GM19468 (cell line): ENCODE measurements at regions not wholly inside any gene's neighbourhood (a gene's known extent, or its start where the extent isn't known, plus 50 kb on each side); places are given as distances from the start of the nearest gene placed in this dataset.

Source experiments
- ATAC-seq: cut with Tn5 transposase; IDR thresholded peaks from one replicate; pipeline ENCODE4 v1.9.1; 2021; ENCODE audit warnings: mild to moderate bottlenecking, moderate library complexity, moderate number of reproducible peaks; ENCODE audit not compliant: unreplicated experiment; ENCODE audit errors: extremely low read depth

DNA sequence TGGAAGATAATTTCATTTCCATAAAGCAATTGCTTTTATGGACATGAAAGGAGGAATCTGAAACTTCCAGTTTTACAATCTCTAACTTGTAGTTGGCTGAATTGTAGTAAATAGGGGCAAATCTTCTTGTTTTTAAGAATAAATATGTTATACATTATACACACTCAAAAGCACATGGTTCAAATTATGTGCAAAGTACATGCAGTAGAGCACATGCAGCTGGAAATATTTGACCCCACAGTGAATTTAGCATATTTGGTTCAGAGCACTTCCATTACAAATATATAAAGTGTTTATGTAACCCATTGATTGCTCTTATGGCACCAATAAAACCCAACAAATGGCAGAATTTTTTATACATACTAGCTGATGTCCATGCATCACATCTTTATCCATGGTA lies 180.5 kb downstream of the IRS2 start:
- ATAC-seq = no peak

DNA sequence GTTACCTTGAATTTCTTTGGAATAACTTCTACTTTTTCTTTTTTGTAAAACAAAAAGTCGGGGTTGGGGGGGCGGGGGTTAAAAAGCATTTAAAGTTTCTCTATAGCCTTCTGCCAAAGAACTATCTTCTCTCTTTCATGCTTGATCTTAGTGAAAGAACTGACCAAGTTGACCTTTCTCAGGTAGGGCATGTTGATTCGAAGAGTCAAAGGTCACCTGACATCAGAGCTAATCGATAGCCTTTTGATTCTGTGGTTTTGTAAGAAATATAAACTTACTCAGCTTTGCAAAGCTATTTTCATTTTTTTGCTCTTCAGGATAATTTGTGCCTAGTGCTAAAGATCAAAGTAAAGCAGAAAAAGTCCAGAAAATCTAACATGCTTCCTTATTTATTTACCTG lies 181.5 kb downstream of the IRS2 start:
- ATAC-seq = no peak

GRCh38 chr13:109602356-109602755 lies 184.0 kb downstream of the IRS2 start:
- ATAC-seq = no peak

GRCh38 chr13:109599901-109600657 lies 186.3 kb downstream of the IRS2 start:
- ATAC-seq = no peak

GRCh38 chr13:109595471-109595870 lies 190.9 kb downstream of the IRS2 start:
- ATAC-seq = no peak

DNA sequence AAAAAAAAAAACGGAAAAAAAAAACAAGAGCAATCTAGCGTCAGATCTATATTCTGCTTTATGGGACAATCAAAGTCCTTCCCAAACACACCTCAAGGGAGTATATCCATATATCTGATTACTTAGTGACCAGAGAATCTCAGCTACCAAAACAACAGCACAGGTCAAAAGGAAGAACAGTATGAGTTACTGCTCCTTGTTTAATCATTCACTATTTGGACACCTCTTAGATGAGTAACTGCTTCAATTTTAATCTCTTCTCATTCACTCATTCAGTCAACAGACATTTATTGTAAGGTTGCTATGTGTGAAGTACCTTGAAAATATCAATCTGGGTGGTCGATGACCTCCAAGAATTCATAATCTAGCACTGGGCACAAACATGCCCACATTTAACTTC lies 193.2 kb downstream of the IRS2 start:
- no peak for ATAC-seq

- no peak for ATAC-seq
Measured at GRCh38 chr13:109592770-109593169, 193.6 kb downstream of the IRS2 start.

GRCh38 chr13:109587689-109588088 lies 198.7 kb downstream of the IRS2 start:
- no peak for ATAC-seq

- ATAC-seq = no peak
Measured at GRCh38 chr13:109586509-109587346, 199.7 kb downstream of the IRS2 start.

DNA sequence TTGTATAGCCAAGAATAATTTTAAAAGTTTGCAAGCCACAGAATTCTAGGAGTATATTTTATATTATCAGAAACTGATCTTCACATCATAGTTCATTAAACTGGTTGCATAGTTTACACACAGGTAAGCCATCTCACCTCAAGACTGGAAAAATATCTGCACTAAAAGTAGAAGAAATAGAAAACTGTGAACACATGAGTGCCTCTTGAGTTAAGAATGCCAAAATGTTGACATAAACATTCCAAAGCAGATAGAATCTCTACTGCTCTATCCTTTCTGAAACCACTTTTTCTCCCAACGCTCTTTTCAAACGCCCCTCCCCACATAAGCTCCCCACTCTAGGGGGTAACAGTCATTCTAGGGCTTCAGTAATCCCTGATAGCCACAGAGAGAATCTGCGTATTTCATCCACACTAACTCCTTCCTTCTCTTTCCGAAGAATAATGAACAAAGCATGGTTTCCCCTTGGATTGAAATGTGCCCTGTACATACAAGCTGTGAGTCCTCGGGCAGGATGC lies 201.5 kb downstream of the IRS2 start:
- no peak for ATAC-seq

DNA sequence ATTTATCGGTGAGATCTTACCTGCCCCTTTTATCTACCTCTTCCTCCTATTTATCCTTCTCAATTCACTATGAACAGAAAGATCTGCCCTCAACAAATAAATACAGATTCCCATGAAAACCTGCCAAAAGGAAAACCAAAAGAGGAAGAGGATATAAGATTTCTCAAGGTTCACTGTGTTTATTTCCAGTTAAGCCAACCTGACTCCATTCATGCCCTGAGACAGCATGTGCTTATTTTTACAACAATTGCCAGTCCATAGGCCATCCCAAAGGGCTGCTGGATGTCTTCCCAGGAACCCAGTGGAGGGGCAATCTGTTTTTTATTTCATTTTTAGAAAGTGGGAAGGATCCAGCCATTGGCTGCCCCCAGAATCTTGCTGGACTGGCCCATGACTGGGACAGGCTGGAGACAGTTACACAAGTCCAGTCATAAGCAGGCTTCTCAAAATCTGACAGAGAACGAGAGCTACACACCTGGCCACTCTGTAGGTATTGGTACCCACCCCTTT lies 209.1 kb downstream of the IRS2 start:
- no peak for ATAC-seq

DNA sequence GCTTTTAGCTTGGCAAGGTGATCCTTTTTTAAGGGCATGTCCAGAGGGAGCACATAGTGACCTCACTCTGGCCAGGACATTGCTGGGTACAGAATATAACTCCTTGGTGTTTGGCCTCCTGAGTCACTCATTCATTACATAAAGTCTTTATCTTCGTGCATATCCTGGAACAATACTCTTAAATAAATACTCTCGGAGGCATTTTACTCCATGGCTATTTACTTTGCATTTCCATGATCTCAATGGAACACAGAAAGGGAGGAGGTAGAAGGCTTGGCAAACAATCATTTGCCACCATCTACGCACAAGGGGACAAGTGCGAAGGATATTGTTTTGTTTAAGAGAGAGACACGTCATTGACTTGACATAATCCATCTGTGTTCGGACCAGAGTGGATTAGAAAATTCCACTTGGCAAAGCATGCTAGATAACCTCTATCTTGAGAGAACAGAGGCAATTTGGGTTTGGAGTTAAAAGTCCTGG lies 210.0 kb downstream of the IRS2 start:
- ATAC-seq = no peak

GRCh38 chr13:109575821-109576220 lies 210.6 kb downstream of the IRS2 start:
- ATAC-seq = no peak

DNA sequence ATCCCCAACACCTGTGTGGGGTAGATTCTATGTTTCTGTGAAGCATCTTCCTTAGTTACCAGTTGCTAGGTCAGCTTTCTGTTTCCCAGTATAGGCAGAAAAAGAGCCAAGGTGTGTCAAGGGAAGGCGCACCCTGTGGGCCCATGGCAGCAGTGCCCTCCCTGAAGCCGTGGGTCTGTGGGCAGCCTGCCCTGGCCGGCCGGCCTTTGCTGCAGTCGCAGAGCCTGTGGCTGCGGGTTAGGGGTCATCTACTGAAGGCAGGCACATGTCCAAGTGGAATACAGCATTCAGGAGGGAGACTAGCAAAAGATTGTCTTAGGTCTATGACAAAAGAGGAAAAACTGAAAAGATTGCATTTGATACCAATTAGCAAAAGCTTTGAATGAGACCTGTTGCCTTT lies 214.0 kb downstream of the IRS2 start:
- no peak for ATAC-seq

DNA sequence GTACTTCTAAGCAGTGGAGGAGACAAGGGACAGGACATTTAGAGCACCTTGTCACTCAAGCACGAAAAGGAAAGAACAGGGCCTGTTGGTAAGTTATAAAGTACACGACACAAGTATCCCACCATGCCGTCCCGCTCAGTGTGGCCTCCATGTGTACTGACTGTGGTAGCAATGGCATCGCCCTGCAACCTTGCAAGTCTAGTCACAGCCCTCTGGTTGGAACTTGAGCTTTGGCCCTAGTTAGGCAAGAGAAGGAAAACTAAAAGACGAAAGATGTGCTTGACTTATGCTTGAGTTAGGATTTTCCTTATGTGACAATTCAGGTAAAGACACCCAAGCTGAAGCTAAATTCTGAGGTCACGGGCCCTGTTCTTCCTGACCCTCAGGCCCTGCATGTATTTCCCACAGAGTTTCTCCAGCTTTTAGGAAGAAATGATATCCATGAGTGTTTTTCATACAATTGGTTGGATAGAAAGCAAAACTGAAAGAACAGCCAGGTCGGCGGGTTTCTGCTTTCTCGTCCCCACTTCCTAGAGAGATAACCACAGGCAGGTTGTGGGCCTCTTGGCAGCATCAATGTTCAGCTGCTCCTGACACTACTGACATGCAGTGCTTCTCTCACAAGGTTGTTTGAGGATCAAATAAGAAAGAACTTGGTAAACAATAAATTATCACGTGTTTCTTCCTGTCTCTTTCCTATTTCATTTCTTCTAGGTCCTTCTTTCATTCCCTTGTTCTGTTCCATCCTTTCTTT lies 216.2 kb downstream of the IRS2 start:
- ATAC-seq = peak; percentile 67

DNA sequence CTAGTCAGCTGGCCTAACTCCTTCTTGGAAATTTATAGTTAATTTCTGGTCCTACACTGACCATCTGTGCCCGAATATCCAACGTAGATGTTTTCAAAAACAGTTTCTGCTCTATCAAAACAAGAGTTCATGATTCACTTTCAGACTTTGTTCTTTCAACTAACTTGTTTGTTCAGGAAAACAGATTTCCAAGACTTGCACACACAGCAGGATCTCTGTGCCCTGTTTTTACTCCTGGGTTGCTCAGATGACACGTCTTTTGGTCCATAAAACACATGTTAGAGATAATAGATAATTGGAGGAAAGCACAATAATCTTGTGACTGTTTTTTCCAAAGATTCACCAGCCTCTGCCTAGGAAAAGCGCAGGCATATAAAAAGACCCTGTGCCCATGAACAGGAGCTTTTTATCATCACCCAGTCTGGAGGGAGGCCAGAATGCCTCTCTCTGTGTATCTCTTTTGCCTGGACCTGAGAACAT lies 218.0 kb downstream of the IRS2 start:
- ATAC-seq = no peak

- no peak for ATAC-seq
Measured at GRCh38 chr13:109567315-109567714, 219.1 kb downstream of the IRS2 start.

DNA sequence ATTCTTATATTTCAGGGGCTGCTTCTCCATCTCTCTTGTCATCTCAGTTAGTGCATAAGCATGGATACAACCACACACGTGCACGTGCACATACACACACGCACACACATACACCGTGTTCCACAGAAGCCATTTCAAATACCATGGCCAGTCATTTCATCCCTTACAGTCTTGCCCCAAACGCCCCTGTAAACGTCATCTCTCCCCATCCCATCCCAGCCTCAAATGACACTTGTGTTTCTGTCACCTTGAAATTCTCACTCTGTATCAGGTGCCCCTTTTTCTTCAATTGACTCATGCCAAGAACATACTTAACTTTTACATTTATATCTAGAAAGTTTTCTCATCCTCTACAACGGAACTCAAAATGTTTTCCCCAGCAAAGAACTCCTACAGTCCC lies 220.5 kb downstream of the IRS2 start:
- no peak for ATAC-seq

GRCh38 chr13:109548374-109548773 lies 238.0 kb downstream of the IRS2 start:
- no peak for ATAC-seq

DNA sequence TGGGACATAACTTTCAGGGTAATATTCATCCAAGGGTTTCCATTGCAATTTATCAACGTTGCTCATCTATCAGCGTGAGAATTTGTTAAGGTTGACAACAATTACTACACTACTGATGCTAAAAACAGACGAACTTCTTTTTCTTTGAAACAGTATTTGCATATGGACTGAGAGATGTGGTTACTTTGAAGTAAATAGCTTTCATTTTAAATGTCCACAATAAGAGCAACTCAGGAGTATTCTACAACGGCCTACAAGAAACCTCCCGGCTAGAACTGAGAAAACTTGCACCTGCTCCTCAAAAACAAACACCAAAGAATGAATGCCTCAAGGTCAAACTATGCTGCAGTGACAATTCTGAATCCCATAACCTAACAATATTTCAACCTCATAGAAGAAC lies 238.4 kb downstream of the IRS2 start:
- ATAC-seq = peak; percentile 34
